H1 (cell line): ENCODE measurements at regions not wholly inside any gene's neighbourhood (a gene's known extent, or its start where the extent isn't known, plus 50 kb on each side); places are given as distances from the start of the nearest gene placed in this dataset.

Experiments
- CTCF ChIA-PET: fragments of 300-600 bp; sonication (Branson Sonifier 250); formaldehyde crosslinking; loops from one replicate; lab custom pipeline; 2021; ENCODE audit not compliant: partially characterized antibody; lab: Charles Lee
- POLR2A ChIA-PET: fragments of 300-600 bp; sonication (Branson Sonifier 250); formaldehyde crosslinking; loops from one replicate; lab custom pipeline; 2021; ENCODE audit warnings: inconsistent platforms; ENCODE audit not compliant: partially characterized antibody; lab: Charles Lee
- DNase-seq, 2 experiments: peaks; one replicate each; pipeline versions ENCODE4 v3.0.0 to v3.0.0-alpha.2; 2010 to 2022; ENCODE audit warnings: low spot score in 2 of 2, low read depth in 1 of 2, mixed read lengths in 1 of 2
- FAIRE-seq: peaks from 2 replicates; lab custom pipeline; 2011; peaks lifted over from hg19 to GRCh38; lab: Jason Lieb, UNC
- H2AFZ ChIP-seq: 2 replicates; pipeline ENCODE4 v1.8.1; 2012; ENCODE audit warnings: low read length, inconsistent platforms
- H2AK5ac ChIP-seq: 2 replicates; pipeline ENCODE4 v1.6.1; 2013; ENCODE audit warnings: low read depth, low read length
- H2BK120ac ChIP-seq: replicated peaks from 2 replicates; pipeline ENCODE3; 2013; ENCODE audit warnings: low read depth, low read length, inconsistent platforms
- H2BK12ac ChIP-seq: 2 replicates; pipeline ENCODE4 v1.6.1; 2013; ENCODE audit warnings: low read depth, low read length
- H2BK15ac ChIP-seq: 2 replicates; pipeline ENCODE4 v1.6.1; 2013; ENCODE audit warnings: low read length
- H2BK20ac ChIP-seq: 2 replicates; pipeline ENCODE4 v1.6.1; 2013; ENCODE audit warnings: low read length
- H2BK5ac ChIP-seq: 2 replicates; pipeline ENCODE4 v1.6.1; 2013; ENCODE audit warnings: low read depth, low read length
- H3K14ac ChIP-seq: 2 replicates; pipeline ENCODE4 v1.6.1; 2013; ENCODE audit warnings: inconsistent platforms; ENCODE audit not compliant: insufficient read length
- H3K18ac ChIP-seq: 2 replicates; pipeline ENCODE4 v1.6.1; 2013; ENCODE audit warnings: low read length; ENCODE audit errors: extremely low read depth
- H3K23ac ChIP-seq: 2 replicates; pipeline ENCODE4 v1.6.1; 2013; ENCODE audit warnings: inconsistent platforms; ENCODE audit not compliant: insufficient read length
- H3K23me2 ChIP-seq: 2 replicates; pipeline ENCODE4 v1.6.1; 2013; ENCODE audit warnings: low read depth, low read length
- H3K27ac ChIP-seq: 2 replicates; pipeline ENCODE4 v1.6.1; 2011; ENCODE audit warnings: low read depth, low read length, inconsistent platforms
- H3K27me3 ChIP-seq, 4 experiments: replicated peaks in 1 of 4; 1 replicate in 1 of 4; 2 replicates in 3 of 4; pipeline versions ENCODE4 v1.6.1 to v1.8.1; 2011 to 2013; ENCODE audit warnings: low read length in 3 of 4, mild to moderate bottlenecking in 3 of 4, inconsistent platforms in 2 of 4, mixed read lengths in 2 of 4, moderate library complexity in 1 of 4; ENCODE audit not compliant: control insufficient read depth in 3 of 4, insufficient read depth in 3 of 4; ENCODE audit errors: extremely low read depth in 1 of 4
- H3K36me3 ChIP-seq, 4 experiments: 2 replicates each; pipeline versions ENCODE4 v1.6.1 to v1.8.1; 2011 to 2013; ENCODE audit warnings: mild to moderate bottlenecking in 4 of 4, low read length in 3 of 4, moderate library complexity in 2 of 4, control low read depth in 1 of 4, inconsistent platforms in 1 of 4; ENCODE audit not compliant: insufficient read depth in 4 of 4, control insufficient read depth in 2 of 4
- H3K4ac ChIP-seq: replicated peaks from 2 replicates; pipeline ENCODE3; 2013; ENCODE audit warnings: low read length, low read depth, mixed read lengths, inconsistent platforms; ENCODE audit not compliant: insufficient read length
- H3K4me1 ChIP-seq, 4 experiments: replicated peaks in 1 of 4; 1 replicate in 1 of 4; 2 replicates in 3 of 4; pipeline versions ENCODE4 v1.6.1 to v1.8.1; 2011 to 2013; ENCODE audit warnings: low read length in 3 of 4, inconsistent platforms in 2 of 4, mixed read lengths in 1 of 4; ENCODE audit not compliant: insufficient read depth in 4 of 4, control insufficient read depth in 3 of 4
- H3K4me2 ChIP-seq, 2 experiments: 2 replicates each; pipeline versions ENCODE4 v1.6.1 to v1.8.1; 2011 to 2013; ENCODE audit warnings: low read depth in 2 of 2, low read length in 2 of 2, control low read depth in 1 of 2, inconsistent platforms in 1 of 2, mild to moderate bottlenecking in 1 of 2; ENCODE audit not compliant: insufficient read depth in 1 of 2
- H3K4me3 ChIP-seq, 4 experiments: fragments of 200-600, 300-600 bp in 1 of 4; sonication (generic), shearing (Covaris generic), sonication (Bioruptor Twin) in 1 of 4; 2 replicates each; pipeline versions ENCODE4 v1.5.1 to v1.8.1; 2011 to 2016; ENCODE audit warnings: low read length in 4 of 4, low read depth in 3 of 4, control low read depth in 2 of 4, inconsistent platforms in 2 of 4, mild to moderate bottlenecking in 2 of 4, mixed read lengths in 1 of 4, moderate library complexity in 1 of 4; ENCODE audit not compliant: insufficient read depth in 2 of 4; ENCODE audit errors: extremely low read depth in 1 of 4
- H3K56ac ChIP-seq: replicated peaks from 2 replicates; pipeline ENCODE3; 2013; ENCODE audit warnings: low read depth, mild to moderate bottlenecking, mixed read lengths, low read length, inconsistent platforms; ENCODE audit not compliant: insufficient read length
- H3K79me1 ChIP-seq: 2 replicates; pipeline ENCODE4 v1.6.1; 2013; ENCODE audit warnings: low read depth, low read length, control low read depth
- H3K79me2 ChIP-seq, 2 experiments: 2 replicates each; pipeline versions ENCODE4 v1.6.1 to v1.8.1; 2012 to 2013; ENCODE audit warnings: low read length in 2 of 2, mild to moderate bottlenecking in 2 of 2, inconsistent platforms in 1 of 2; ENCODE audit not compliant: insufficient read depth in 2 of 2, control insufficient read depth in 1 of 2
- H3K9ac ChIP-seq, 4 experiments: replicated peaks in 1 of 4; 1 replicate in 1 of 4; 2 replicates in 3 of 4; pipeline versions ENCODE4 v1.6.1 to v1.8.1; 2011 to 2013; ENCODE audit warnings: low read depth in 3 of 4, low read length in 3 of 4, control low read depth in 2 of 4, mild to moderate bottlenecking in 2 of 4, moderate library complexity in 2 of 4, inconsistent platforms in 1 of 4; ENCODE audit errors: extremely low read depth in 1 of 4
- H3K9me3 ChIP-seq, 2 experiments: 2 replicates each; pipeline versions ENCODE4 v1.6.1 to v1.8.1; 2012 to 2013; ENCODE audit warnings: mild to moderate bottlenecking in 2 of 2, moderate library complexity in 2 of 2, control low read depth in 1 of 2, inconsistent platforms in 1 of 2, low read depth in 1 of 2, low read length in 1 of 2, mixed read lengths in 1 of 2; ENCODE audit not compliant: insufficient read depth in 2 of 2
- H4K20me1 ChIP-seq, 2 experiments: replicated peaks in 1 of 2; 2 replicates each; pipeline versions ENCODE3 to v1.8.1; 2011 to 2013; ENCODE audit warnings: inconsistent platforms in 2 of 2, low read length in 2 of 2, mild to moderate bottlenecking in 1 of 2; ENCODE audit not compliant: insufficient read depth in 2 of 2, control insufficient read depth in 1 of 2
- H4K5ac ChIP-seq: 2 replicates; pipeline ENCODE4 v1.6.1; 2013; ENCODE audit warnings: low read length, low read depth, mixed read lengths, inconsistent platforms; ENCODE audit not compliant: insufficient read length
- H4K8ac ChIP-seq: 2 replicates; pipeline ENCODE4 v1.8.0; 2013; ENCODE audit warnings: mild to moderate bottlenecking, moderate library complexity, low read length, inconsistent platforms; ENCODE audit not compliant: insufficient read depth; ENCODE audit errors: extremely low read depth
- H4K91ac ChIP-seq: replicated peaks from 2 replicates; pipeline ENCODE3; 2013; ENCODE audit warnings: low read length, mixed read lengths, inconsistent platforms; ENCODE audit not compliant: insufficient read length
- CTBP2 ChIP-seq: IDR thresholded peaks from 2 replicates; pipeline ENCODE4 v1.7.0; 2011; ENCODE audit warnings: borderline replicate concordance, mild to moderate bottlenecking, moderate library complexity, mixed read lengths, low read length; ENCODE audit not compliant: insufficient read depth, insufficient read length
- EZH2 ChIP-seq: fragments of 200-600 bp; sonication (generic); IDR thresholded peaks from 2 replicates; pipeline ENCODE4 v1.7.1; 2012; ENCODE audit warnings: low read depth, mild to moderate bottlenecking, moderate library complexity, low read length, inconsistent platforms; ENCODE audit not compliant: severe bottlenecking
- JUND ChIP-seq: IDR thresholded peaks from 2 replicates; pipeline ENCODE4 v1.6.1; 2011; ENCODE audit warnings: mild to moderate bottlenecking, improper control_type of control experiment, low read length
- NRF1 ChIP-seq: IDR thresholded peaks from 2 replicates; pipeline ENCODE4 v1.6.1; 2011; ENCODE audit warnings: mild to moderate bottlenecking, low read depth, low read length, improper control_type of control experiment
- SIN3A ChIP-seq, 2 experiments: IDR thresholded peaks in 1 of 2; conservative IDR thresholded peaks in 1 of 2; 2 replicates each; pipeline ENCODE4 v1.6.1; 2011 to 2012; ENCODE audit warnings: low read length in 2 of 2, improper control_type of control experiment in 1 of 2, low read depth in 1 of 2, mild to moderate bottlenecking in 1 of 2
- SP1 ChIP-seq: IDR thresholded peaks from 2 replicates; pipeline ENCODE4 v1.6.1; 2011; ENCODE audit warnings: low read depth, low read length
- ZNF274 ChIP-seq: IDR thresholded peaks from 2 replicates; pipeline ENCODE4 v1.7.0; 2012; ENCODE audit warnings: low read length, borderline replicate concordance; ENCODE audit errors: extremely low read depth

GRCh38 chr2:226181909-226182308 lies 617.7 kb downstream of the IRS1 start:
- no peak overlapping the region for H2AK5ac ChIP-seq
- H3K36me3 ChIP-seq: no peaks in the 10 kb centered on the region
- H4K8ac ChIP-seq: no peak overlapping the region
- H2BK20ac ChIP-seq: no peak overlapping the region
- H2BK15ac ChIP-seq: no peak overlapping the region
- H3K79me2 ChIP-seq: no peaks in the 10 kb centered on the region
- FAIRE-seq: no peak
- peaks cover 0 to 5% (median 2%) of the 10 kb centered on the region in 4 experiments; a peak in 2 of 7 replicates for H3K4me1 ChIP-seq
- no peak overlapping the region for H4K5ac ChIP-seq
- H3K9me3 ChIP-seq: no peaks in the 10 kb centered on the region
- POLR2A ChIA-PET: no interaction called here
- no peak overlapping the region for H3K14ac ChIP-seq
- H2BK12ac ChIP-seq: no peak overlapping the region
- no peaks in the 10 kb centered on the region for H4K20me1 ChIP-seq
- no peak overlapping the region for H3K23ac ChIP-seq
- no peak overlapping the region for H3K56ac ChIP-seq
- H3K9ac ChIP-seq: no peak overlapping the region
- H3K23me2 ChIP-seq: no peaks in the 10 kb centered on the region
- no peak overlapping the region for H2BK5ac ChIP-seq
- H3K27ac ChIP-seq: no peak overlapping the region
- no peaks in the 10 kb centered on the region for H3K79me1 ChIP-seq
- H3K27me3 ChIP-seq: no peaks in the 10 kb centered on the region
- no peak for DNase-seq
- H4K91ac ChIP-seq: no peak overlapping the region
- H3K4me2 ChIP-seq: no peak overlapping the region
- H3K4me3 ChIP-seq: no peak overlapping the region
- CTCF ChIA-PET: interaction anchor here (0.9 to 1.0 kb wide), 2 partner anchors 12 to 35 kb away, joined by 3 read pairs; no protein-coding TSS in a partner anchor
- no peak overlapping the region for H3K4ac ChIP-seq
- no peak overlapping the region for H2BK120ac ChIP-seq
- H3K18ac ChIP-seq: no peak overlapping the region
- no peak overlapping the region for H2AFZ ChIP-seq
- TF ChIP-seq EZH2 (no peak), NRF1 (no peak), CTBP2 (no peak), SP1 (no peak), JUND (no peak), SIN3A (conservative IDR thresholded peaks at IDR 0.05 in 1 of 2, IDR thresholded peaks at IDR 0.05 in 1 of 2; ENCODE audit: low read depth in 1 of 2, low read length in 2 of 2) (no peak), ZNF274 (no peak)
